HG03135 (cell line): ENCODE measurements at regions not wholly inside any gene's neighbourhood (a gene's known extent, or its start where the extent isn't known, plus 50 kb on each side); places are given as distances from the start of the nearest gene placed in this dataset.

Experiments used
- ATAC-seq: cut with Tn5 transposase; IDR thresholded peaks from one replicate; pipeline ENCODE4 v1.9.1; 2021; ENCODE audit warnings: mild to moderate bottlenecking, moderate library complexity; ENCODE audit not compliant: unreplicated experiment

DNA sequence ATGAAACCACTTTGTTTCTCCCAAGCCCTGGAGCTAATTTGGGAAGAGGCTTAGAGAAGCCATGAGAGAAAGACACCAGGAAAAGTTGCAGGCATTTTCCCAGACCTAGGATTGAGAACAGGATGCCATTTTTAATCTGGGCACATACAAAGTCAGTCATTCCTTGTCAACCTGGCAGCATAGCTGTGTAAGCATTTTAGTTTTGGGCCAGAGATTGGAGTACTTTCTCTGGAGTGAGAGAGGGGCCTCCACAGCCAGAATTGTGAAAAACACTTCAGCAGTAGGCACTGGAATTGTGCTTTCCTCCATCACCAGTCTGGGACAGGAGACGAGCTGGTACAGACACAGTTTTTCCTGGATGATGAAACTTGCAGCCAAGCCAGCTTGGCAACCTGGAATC lies 390.3 kb upstream of the DMAC1 start:
- no peak for ATAC-seq

DNA sequence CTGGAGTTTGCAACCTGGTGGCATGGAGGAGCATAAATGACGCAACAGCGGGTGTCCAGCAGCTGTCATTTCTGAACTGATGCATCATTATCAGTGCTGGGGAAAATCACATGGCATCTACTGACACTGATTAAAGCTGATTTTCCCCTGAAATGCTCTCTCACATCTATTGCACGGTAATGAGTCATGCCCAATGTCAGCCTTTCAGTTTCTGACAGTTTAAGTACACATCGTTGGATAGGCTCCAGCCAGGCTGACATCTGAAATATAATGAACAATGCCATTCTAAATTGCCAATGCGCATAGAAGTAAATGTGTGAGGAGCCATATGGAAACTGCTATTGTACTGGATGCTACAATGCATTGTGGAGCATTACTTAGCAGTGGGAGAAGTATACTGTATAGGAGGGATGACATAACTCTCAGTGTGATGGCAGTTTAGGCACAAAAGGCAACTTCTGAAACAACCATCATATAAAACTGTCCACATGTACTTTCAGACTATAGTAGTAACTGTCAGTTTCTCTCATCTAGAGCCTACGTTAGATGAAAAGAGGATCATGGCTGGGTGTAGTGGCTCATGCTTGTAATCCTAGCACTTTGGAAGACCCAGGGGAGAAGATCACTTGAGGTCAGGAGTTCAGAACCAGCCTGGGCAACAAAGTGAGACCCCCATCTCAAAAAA lies 389.3 kb upstream of the DMAC1 start:
- no peak for ATAC-seq

- peak; percentile 64 for ATAC-seq
Observed at GRCh38 chr9:8186560-8186959, 387.0 kb upstream of the DMAC1 start.

- no peak for ATAC-seq
Observed at GRCh38 chr9:8183618-8184017, 384.0 kb upstream of the DMAC1 start.

GRCh38 chr9:8179381-8180053 lies 379.9 kb upstream of the DMAC1 start:
- ATAC-seq = no peak

- no peak for ATAC-seq
Observed at GRCh38 chr9:8172000-8172399, 372.4 kb upstream of the DMAC1 start.

DNA sequence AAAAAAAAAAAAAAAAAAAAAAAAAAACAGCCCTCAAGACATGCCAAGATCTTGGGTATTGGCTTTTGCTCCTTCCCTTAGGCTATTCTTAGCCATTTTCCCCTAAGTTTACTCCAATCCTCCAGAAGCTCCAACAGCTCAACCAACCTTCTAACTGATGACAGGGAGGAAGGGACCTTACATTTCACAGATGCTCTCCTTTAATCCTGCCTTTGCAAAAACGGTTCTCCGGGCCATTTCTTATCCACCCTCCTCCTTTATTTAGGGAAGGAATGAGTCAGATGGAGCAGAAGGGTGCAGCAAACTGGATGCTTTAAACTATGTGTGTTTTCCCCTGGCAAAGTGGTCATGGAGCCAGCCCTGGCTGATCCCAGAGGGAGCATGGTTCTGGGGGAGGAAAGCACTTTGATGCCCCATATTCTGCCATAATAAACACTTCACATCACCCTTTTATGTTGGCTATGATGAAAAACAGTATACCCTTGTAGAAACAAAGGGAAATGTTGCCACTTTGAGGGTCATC lies 369.4 kb upstream of the DMAC1 start:
- ATAC-seq = no peak

- no peak for ATAC-seq
Observed at GRCh38 chr9:8160787-8161186, 361.2 kb upstream of the DMAC1 start.

- no peak for ATAC-seq
Observed at GRCh38 chr9:8158574-8158973, 359.0 kb upstream of the DMAC1 start.

- no peak for ATAC-seq
Observed at GRCh38 chr9:8157683-8158324, 358.2 kb upstream of the DMAC1 start.

GRCh38 chr9:8156346-8156745 lies 356.8 kb upstream of the DMAC1 start:
- ATAC-seq = no peak

GRCh38 chr9:8155706-8156105 lies 356.1 kb upstream of the DMAC1 start:
- ATAC-seq = no peak

DNA sequence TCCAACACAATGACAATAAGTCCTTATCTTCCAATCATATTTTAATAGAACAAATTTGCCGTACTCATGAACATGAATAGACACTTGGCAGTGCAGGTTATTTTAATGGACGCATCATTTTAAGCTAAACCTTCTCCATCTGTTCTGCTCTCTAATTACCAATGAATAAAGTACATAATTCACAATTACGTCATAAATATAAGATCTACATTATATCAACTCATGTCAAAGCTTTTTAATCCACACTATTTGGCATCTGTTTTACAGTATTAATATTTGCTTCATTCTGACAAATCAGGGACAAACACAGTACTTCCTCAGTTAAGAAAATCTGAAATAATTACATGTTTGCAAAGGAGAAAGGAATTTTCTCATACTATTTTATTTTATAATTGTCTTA lies 344.1 kb upstream of the DMAC1 start:
- no peak for ATAC-seq

- ATAC-seq = no peak
Observed at GRCh38 chr9:8140557-8140956, 341.0 kb upstream of the DMAC1 start.

GRCh38 chr9:8139756-8140155 lies 340.2 kb upstream of the DMAC1 start:
- ATAC-seq = no peak

- ATAC-seq = peak; percentile 87
Observed at GRCh38 chr9:8136477-8136876, 336.9 kb upstream of the DMAC1 start.

DNA sequence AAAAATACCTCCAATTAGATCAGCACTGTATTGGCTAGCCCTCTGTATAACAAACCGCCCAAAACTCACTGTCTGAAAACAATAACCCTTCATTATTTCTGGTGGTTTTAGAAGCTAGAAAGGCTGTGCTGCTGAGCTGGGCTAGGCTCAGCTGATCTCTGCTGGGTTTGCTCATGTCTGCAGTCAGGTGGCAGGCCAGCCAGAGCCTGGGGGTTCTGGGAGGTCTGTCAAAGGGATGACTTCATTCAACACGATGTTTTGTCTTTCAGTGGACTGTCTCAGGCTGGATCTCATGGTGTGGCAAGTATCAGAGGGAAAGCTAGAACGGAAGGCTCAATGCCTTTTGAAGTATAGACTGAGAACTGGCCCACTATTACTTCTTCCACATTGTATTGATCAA lies 335.1 kb upstream of the DMAC1 start:
- ATAC-seq = no peak

DNA sequence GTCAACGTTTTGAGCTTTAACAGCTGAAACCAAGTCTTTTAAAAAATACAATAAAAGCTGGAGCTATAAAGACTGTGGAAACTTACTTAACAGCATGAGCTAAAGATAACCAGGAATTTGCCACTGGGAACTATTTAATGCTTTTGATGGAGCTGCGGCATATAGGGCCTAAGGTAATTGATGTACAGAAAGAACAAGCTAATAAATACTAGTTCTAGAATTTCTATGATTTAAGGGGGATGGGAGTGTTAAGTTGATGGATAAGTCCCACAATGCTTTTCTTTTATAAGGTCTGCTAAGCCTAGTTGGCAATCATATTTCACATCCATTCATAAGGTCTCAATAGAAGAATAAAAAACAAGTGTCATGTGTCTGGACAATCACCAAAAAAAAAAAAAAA lies 334.0 kb upstream of the DMAC1 start:
- no peak for ATAC-seq

DNA sequence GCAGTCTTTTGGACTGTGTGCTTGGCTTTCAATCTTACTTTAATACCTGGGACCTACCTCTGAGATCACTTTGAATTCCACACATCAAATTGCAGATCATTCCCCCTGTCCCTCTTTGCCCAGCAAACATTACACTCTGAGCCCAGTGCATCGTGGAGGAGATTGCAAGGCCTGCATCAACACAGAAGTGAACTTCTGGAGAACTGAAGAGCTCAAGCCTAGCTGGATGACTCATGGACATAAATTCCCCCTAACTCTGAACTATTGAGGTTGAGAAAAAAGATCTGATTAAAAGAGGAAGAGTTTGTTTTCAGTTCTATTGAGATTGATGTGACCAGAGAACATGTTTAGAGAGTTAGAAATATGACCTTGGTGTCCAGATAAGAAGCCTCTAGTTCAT lies 316.0 kb upstream of the DMAC1 start:
- ATAC-seq = no peak

GRCh38 chr9:8114826-8115225 lies 315.2 kb upstream of the DMAC1 start:
- ATAC-seq = no peak

DNA sequence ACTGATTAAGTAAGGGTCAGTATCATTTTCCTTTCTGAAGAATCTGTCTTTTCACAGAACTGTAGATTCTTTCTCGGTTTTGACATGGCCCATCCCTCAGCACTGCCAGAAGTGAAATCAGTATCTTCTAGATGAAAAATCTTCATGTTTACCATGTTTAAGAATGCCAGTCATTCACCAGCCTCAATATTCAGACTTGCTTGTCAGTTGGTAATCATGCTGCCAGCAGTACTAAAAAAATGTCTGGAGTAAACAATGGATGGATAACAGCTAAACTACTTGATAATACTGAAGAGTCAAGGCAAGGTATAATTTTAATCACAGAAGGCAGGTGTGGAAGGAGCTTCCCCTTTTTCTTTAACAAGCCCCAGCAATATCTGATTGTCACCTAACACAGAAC lies 306.8 kb upstream of the DMAC1 start:
- no peak for ATAC-seq

DNA sequence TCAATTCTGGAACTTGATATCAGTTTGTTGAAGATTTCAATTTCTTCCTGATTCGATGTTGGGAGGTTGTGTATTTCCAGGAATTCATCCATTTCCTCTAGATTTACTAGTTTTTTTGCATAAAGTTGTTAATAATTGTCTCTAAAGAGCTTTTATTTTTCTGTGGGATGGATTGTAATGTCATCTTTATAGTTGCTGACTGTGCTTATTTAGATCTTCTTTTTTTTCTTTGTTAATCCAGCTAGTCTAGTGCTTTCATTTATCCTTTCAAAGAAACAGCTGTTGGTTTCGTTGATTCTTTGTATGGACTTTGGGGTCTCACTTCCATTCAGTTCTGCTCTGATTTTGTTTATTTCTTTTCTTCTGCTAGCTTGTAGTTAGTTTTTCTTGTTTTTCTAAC lies 302.0 kb upstream of the DMAC1 start:
- ATAC-seq = no peak
